ENCODE measurements at regions not wholly inside any gene's neighbourhood (a gene's known extent, or its start where the extent isn't known, plus 50 kb on each side); places are given as distances from the start of the nearest gene placed in this dataset.

DNA sequence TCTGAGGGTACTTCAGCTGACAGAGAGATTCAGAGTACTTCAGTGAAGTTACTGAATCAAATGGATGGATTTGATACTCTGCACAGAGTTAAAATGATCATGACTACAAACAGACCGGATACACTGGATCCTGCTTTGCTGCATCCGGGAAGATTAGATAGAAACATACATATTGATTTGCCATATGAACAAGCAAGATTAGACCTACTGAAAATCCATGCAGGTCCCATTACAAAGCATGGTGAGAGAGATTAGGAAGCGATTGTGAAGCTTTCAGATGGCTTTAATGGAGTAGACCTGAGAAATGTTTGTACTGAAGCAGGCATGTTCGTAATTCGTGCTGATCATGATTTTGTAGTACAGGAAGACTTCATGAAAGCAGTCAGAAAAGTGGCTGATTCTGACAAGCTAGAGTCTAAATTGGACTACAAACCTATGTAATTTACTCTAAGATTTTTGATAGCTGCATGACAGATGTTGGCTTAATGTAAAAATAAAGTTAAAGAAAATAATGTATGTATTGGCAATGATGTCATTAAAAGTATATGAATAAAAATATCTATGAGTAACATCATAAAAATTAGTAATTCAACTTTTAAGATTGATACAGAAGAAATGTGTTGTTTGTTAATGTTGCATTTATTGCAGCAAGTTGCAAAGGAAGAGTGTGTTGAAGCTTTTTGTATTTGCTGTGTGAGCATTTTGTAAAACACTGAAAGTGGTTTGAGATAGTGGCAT is 136.1 kb upstream of the RAP1B start:
- TF ChIP-seq, protein P1, sequence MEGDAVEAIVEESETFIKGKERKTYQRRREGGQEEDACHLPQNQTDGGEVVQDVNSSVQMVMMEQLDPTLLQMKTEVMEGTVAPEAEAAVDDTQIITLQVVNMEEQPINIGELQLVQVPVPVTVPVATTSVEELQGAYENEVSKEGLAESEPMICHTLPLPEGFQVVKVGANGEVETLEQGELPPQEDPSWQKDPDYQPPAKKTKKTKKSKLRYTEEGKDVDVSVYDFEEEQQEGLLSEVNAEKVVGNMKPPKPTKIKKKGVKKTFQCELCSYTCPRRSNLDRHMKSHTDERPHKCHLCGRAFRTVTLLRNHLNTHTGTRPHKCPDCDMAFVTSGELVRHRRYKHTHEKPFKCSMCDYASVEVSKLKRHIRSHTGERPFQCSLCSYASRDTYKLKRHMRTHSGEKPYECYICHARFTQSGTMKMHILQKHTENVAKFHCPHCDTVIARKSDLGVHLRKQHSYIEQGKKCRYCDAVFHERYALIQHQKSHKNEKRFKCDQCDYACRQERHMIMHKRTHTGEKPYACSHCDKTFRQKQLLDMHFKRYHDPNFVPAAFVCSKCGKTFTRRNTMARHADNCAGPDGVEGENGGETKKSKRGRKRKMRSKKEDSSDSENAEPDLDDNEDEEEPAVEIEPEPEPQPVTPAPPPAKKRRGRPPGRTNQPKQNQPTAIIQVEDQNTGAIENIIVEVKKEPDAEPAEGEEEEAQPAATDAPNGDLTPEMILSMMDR (IDR thresholded peaks at IDR 0.05; ENCODE audit: low read depth, low read length) = no peak
- DNase-seq (ENCODE audit: extremely low read depth, low read depth) = no peak

DNA sequence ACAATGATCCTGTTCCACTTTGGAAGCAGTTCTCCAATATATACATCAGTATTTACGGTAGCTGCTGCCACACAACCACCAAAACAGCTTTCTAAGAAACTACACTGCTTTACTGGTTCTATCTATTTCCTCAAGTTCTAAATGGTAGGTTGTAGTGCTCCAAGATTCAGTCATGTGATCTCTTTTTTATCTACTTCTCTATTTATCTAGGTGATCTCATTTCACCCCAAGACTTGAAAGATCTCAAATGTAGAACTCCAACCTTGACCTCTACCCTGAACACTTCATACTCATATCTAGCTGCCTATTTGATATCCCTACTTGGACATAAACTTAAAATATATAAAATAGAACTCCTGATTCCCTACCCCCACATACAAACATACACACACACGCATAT is 133.9 kb upstream of the RAP1B start:
- TF ChIP-seq, protein P1 (IDR thresholded peaks at IDR 0.05; ENCODE audit: low read depth, low read length) = no peak
- no peak for DNase-seq (ENCODE audit: extremely low read depth, low read depth)

DNA sequence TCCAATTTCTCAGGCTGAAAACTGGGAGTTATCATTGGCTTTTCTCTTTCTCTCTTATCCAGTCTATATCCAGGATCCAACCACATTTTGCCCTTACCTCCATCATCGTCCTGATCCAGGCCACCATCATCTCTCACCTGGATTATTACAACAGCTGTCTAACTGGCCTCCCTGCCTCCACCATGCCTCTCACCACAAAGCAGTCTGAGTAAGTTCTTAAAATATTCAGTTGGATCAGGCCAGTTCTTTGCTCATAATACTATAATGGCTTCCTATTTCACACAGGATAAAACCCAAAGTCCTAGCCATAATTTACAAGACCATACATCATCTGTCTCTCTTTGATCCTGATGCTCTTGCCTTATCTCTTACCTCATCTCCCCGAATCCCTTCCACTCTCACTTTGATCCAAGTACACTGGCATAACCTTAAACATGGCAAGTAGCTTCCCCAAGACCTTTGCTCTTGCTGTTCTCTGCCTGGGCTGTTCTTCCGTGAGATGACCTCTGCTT is 133.4 kb upstream of the RAP1B start:
- DNase-seq (ENCODE audit: extremely low read depth, low read depth) = no peak

DNA sequence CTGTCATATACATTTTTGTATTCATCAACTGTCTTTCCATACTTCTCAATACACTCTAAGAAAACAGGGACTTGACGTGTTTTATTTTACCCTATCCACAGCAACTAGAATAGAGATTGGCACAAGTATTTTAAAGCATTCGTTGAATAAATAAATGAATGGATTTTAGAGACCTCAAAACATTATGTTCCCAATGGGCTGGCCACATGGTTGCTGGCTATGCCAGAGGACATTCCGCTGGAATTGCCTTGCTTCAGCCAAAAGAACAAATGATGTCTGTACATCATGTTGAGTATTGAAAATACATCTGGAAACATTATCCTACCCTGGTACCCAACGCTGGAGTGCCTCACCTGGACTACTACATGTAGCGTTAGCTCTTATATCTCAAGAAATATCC is 132.8 kb upstream of the RAP1B start:
- no peak for DNase-seq (ENCODE audit: extremely low read depth, low read depth)
- TF ChIP-seq, protein P1 (IDR thresholded peaks at IDR 0.05; ENCODE audit: low read depth, low read length) = no peak

More for the DNA sequence above, 133.4 kb upstream of the RAP1B start:
- TF ChIP-seq, protein P1 (IDR thresholded peaks at IDR 0.05; ENCODE audit: low read depth, low read length) = no peak

DNA sequence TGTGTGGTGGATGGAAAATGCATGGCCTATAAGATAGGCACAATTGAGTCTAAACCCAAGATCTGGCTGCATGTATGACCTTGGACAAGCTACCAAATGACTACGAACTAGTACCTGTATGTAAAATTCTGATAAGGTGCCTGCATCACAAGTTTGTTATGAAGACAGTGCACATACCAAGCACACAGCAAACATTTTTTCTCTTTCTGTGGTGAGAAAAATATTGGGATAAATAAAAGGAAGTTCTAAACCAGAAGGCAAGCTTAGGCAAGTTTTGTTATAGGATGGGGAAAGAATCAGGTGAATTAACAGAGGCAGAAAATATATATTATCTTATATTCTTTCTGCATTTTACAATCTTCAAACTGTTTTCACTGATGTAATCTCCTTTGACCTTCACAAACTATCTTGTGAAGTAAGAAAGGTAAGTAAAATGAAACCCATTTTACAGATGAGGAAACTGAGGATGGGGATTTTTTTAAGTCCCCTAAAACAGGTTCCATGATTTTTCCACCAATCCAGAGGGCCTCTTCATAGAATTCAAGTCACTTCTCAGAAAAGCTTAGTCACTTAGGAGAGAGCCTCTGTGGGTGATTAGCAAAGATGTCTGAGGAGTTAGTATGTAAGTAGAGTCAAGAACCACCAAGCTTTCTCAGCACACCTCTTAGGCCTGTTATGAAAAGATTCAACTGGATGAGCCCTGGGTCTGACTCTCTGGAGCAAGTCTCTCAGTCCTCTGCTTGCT is 132.0 kb upstream of the RAP1B start:
- TF ChIP-seq, protein P1 (IDR thresholded peaks at IDR 0.05; ENCODE audit: low read depth, low read length) = no peak

DNA sequence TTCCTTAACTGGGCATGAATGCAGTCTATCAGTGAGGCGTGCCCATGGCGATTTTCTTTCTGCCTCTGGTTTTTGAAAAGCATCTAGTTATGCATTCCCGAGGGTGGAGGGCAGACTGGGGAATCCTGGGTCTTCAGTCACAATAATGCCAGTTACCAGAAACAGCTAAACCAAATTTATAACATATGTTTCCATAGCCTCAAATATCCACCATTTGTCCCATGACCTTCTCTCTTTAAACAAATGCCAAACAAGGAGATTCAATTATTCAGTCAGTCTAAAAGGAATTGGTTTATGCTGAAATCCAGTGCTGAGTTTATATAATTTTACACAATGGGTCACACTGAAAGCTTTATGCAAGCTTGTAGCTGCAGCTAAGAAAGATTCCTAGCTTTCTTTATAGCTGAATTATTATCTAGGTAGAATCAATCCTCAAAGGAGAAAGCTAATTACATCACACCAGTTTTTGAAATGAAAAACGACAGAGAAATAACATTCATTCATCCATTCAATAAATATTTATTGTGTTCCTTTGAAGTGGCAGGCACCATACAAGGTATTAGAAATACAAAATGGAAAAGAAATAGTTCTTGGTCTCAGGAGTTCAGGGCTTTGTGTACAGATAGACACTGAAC is 131.3 kb upstream of the RAP1B start:
- TF ChIP-seq, protein P1 (IDR thresholded peaks at IDR 0.05; ENCODE audit: low read depth, low read length) = no peak
- DNase-seq (ENCODE audit: extremely low read depth, low read depth) = peak; percentile 89

More for the DNA sequence above, 132.0 kb upstream of the RAP1B start:
- DNase-seq (ENCODE audit: extremely low read depth, low read depth) = no peak
